GM18861 (cell line): ENCODE measurements at regions not wholly inside any gene's neighbourhood (a gene's known extent, or its start where the extent isn't known, plus 50 kb on each side); places are given as distances from the start of the nearest gene placed in this dataset.
"Not testable (repeated sequence)": the region's sequence is repeated elsewhere in the genome, so short reads cannot be mapped to it uniquely, and the experiment has no call there.

ENCODE experiments used
- ATAC-seq: cut with Tn5 transposase; IDR thresholded peaks from one replicate; pipeline ENCODE4 v1.9.1; 2021; ENCODE audit not compliant: unreplicated experiment

GRCh38 chr12:107366322-107366721 is 273.0 kb upstream of the CRY1 start:
- ATAC-seq: no peak

GRCh38 chr12:107368586-107368985 is 275.2 kb upstream of the CRY1 start:
- ATAC-seq: no peak

- no peak for ATAC-seq
Measured at GRCh38 chr12:107369006-107369405, 275.7 kb upstream of the CRY1 start.

GRCh38 chr12:107369679-107370078 is 276.3 kb upstream of the CRY1 start:
- no peak for ATAC-seq

GRCh38 chr12:107372229-107372658 is 278.9 kb upstream of the CRY1 start:
- no peak for ATAC-seq

- ATAC-seq: no peak
Measured at GRCh38 chr12:107373238-107373809, 280.0 kb upstream of the CRY1 start.

- no peak for ATAC-seq
Measured at GRCh38 chr12:107374161-107374840, 281.0 kb upstream of the CRY1 start.

GRCh38 chr12:107375231-107375630 is 281.9 kb upstream of the CRY1 start:
- ATAC-seq: no peak

GRCh38 chr12:107377596-107378385 is 284.4 kb upstream of the CRY1 start:
- no peak for ATAC-seq

- ATAC-seq: no peak
Measured at GRCh38 chr12:107378609-107379008, 285.3 kb upstream of the CRY1 start.

- not testable (repeated sequence) for ATAC-seq
Measured at GRCh38 chr12:107379142-107379851, 285.9 kb upstream of the CRY1 start.

GRCh38 chr12:107379852-107380567 is 286.7 kb upstream of the CRY1 start:
- ATAC-seq: no peak

GRCh38 chr12:107384645-107385044 is 291.3 kb upstream of the CRY1 start:
- ATAC-seq: no peak

GRCh38 chr12:107385509-107385908 is 292.2 kb upstream of the CRY1 start:
- no peak for ATAC-seq

- no peak for ATAC-seq
Measured at GRCh38 chr12:107386569-107386968, 293.2 kb upstream of the CRY1 start.

GRCh38 chr12:107388263-107388662 is 294.9 kb upstream of the CRY1 start:
- ATAC-seq: no peak

- no peak for ATAC-seq
Measured at GRCh38 chr12:107390414-107390813, 295.2 kb upstream of the PWP1 start.

- ATAC-seq: no peak
Measured at GRCh38 chr12:107393043-107393717, 292.4 kb upstream of the PWP1 start.

GRCh38 chr12:107394693-107395092 is 290.9 kb upstream of the PWP1 start:
- ATAC-seq: no peak

GRCh38 chr12:107395817-107396216 is 289.8 kb upstream of the PWP1 start:
- no peak for ATAC-seq
